Duodenal mucosa (tissue), 2 donors: ENCODE measurements at regions not wholly inside any gene's neighbourhood (a gene's known extent, or its start where the extent isn't known, plus 50 kb on each side); places are given as distances from the start of the nearest gene placed in this dataset.
"Not testable (repeated sequence)": the region's sequence is repeated elsewhere in the genome, so short reads cannot be mapped to it uniquely, and the experiment has no call there.

Experiments used
- H3K27ac ChIP-seq: one replicate; pipeline ENCODE4 v1.7.0; 2013; ENCODE audit warnings: low read depth, low read length
- H3K27me3 ChIP-seq, 2 donors: one replicate each; pipeline ENCODE4 v1.7.0; 2013; ENCODE audit warnings: low read length in 2 of 2, control low read depth in 1 of 2; ENCODE audit not compliant: insufficient read depth in 2 of 2, control insufficient read depth in 1 of 2
- H3K36me3 ChIP-seq, 2 donors: one replicate each; pipeline ENCODE4 v1.7.0; 2013; ENCODE audit warnings: low read length in 2 of 2, control low read depth in 1 of 2; ENCODE audit not compliant: insufficient read depth in 2 of 2, control insufficient read depth in 1 of 2
- H3K4me1 ChIP-seq, 2 donors: one replicate each; pipeline ENCODE4 v1.7.0; 2013; ENCODE audit warnings: low read length in 2 of 2, control low read depth in 1 of 2; ENCODE audit not compliant: insufficient read depth in 2 of 2, control insufficient read depth in 1 of 2
- H3K4me3 ChIP-seq, 2 donors: one replicate each; pipeline ENCODE4 v1.7.0; 2013; ENCODE audit warnings: low read length in 2 of 2, low read depth in 1 of 2
- H3K9ac ChIP-seq, 2 donors: one replicate each; pipeline ENCODE4 v1.7.0; 2013; ENCODE audit warnings: low read length in 2 of 2, low read depth in 1 of 2
- H3K9me3 ChIP-seq, 2 donors: one replicate each; pipeline ENCODE4 v1.7.0; 2013; ENCODE audit warnings: low read length in 2 of 2, control low read depth in 1 of 2; ENCODE audit not compliant: control insufficient read depth in 1 of 2

- no peaks in the 10 kb centered on the region for H3K27me3 ChIP-seq
- H3K9ac ChIP-seq, result no peak overlapping the region
- H3K9me3 ChIP-seq, result peaks cover 5 to 21% of the 10 kb centered on the region in 2 donors
- H3K4me3 ChIP-seq, result no peak overlapping the region
- H3K27ac ChIP-seq, result no peak overlapping the region
- no peaks in the 10 kb centered on the region for H3K36me3 ChIP-seq
- H3K4me1 ChIP-seq, result no peaks in the 10 kb centered on the region
Measured at GRCh38 chr7:153405704-153406485, 646.3 kb upstream of the DPP6 start.

DNA sequence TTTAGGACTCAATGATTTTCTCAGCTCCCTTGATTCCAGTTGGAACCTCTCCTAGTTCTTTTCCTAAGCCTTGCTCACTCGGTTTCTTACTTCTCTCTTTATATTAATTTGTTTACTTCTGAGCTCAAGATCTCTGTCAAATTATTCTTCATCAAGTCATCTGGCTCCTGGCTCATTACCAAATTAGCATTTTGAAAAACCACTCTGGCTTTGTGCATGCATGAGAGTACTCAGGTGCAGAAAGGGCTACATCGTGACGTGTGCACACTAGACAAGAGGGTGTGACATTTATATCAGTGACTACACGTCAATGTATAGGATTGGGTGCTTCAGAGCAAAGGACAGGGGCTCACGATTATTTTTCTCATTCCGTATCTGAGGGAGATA is 645.7 kb upstream of the DPP6 start:
- Histone ChIP-seq H3K36me3 (no peaks in the 10 kb centered on the region), H3K27me3 (no peaks in the 10 kb centered on the region), H3K4me3 (no peak overlapping the region), H3K4me1 (no peaks in the 10 kb centered on the region), H3K9me3 (peaks cover 5 to 21% of the 10 kb centered on the region in 2 donors), H3K9ac (no peak overlapping the region), H3K27ac (no peak overlapping the region)

DNA sequence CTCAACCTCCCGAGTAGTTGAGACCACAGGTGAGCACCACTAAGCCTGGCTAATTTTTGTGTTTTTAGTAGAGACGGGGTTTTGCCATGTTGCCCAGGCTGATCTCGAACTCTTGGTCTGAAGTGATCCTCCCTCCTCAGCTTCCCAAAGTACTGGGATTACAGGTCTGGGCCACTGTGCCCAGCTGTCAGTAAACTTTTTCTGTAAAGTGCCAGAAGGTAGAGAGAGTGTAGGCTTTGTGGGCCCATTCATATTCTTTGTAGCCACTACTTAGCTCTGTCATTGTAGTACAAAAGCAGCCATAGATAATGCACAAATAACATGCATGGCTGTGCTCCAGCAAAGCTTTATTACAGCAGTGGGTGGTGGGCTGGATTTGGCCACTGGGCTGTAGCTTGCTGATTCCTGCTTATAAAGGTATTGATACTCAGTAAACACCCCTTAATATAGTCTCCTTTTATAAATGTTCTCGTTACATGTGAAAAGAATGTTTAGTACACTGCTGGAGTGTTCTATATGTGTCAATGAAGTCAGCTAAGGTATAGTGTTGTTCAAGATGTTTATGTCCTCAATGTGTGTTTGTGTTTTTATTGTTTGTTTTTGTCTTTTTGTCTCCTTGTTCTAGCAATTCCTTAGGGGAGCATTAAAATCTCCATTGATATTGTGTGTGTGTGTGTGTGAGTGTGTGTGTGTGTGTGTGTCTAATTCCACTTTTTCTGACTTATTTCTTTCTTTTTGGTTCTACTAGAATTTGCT is 644.7 kb upstream of the DPP6 start:
- Histone ChIP-seq H3K9me3 (peaks cover 5 to 22% of the 10 kb centered on the region in 2 donors), H3K36me3 (no peaks in the 10 kb centered on the region), H3K4me1 (no peaks in the 10 kb centered on the region), H3K9ac (no peak overlapping the region), H3K27me3 (no peaks in the 10 kb centered on the region), H3K4me3 (no peak overlapping the region), H3K27ac (no peak overlapping the region)

- Histone ChIP-seq H3K4me3 (no peak overlapping the region), H3K4me1 (no peaks in the 10 kb centered on the region), H3K36me3 (no peaks in the 10 kb centered on the region), H3K9me3 (peaks cover 0 to 26% of the 10 kb centered on the region in 2 donors), H3K27me3 (no peaks in the 10 kb centered on the region), H3K9ac (no peak overlapping the region), H3K27ac (no peak overlapping the region)
Measured at GRCh38 chr7:153408360-153409335, 643.5 kb upstream of the DPP6 start.

GRCh38 chr7:153409567-153410342 is 642.4 kb upstream of the DPP6 start:
- H3K9ac ChIP-seq, H3K36me3 ChIP-seq, H3K27me3 ChIP-seq: not testable (repeated sequence)

GRCh38 chr7:153410997-153411642 is 641.1 kb upstream of the DPP6 start:
- H3K9me3 ChIP-seq, result peaks cover 3 to 25% of the 10 kb centered on the region in 2 donors
- H3K27me3 ChIP-seq, H3K4me3 ChIP-seq, H3K9ac ChIP-seq, H3K36me3 ChIP-seq, H3K4me1 ChIP-seq, H3K27ac ChIP-seq: not testable (repeated sequence)

More at GRCh38 chr7:153409567-153410342, 642.4 kb upstream of the DPP6 start:
- H3K27ac ChIP-seq, H3K4me3 ChIP-seq, H3K4me1 ChIP-seq: not testable (repeated sequence)
- H3K9me3 ChIP-seq, result peaks cover 0 to 26% of the 10 kb centered on the region in 2 donors

DNA sequence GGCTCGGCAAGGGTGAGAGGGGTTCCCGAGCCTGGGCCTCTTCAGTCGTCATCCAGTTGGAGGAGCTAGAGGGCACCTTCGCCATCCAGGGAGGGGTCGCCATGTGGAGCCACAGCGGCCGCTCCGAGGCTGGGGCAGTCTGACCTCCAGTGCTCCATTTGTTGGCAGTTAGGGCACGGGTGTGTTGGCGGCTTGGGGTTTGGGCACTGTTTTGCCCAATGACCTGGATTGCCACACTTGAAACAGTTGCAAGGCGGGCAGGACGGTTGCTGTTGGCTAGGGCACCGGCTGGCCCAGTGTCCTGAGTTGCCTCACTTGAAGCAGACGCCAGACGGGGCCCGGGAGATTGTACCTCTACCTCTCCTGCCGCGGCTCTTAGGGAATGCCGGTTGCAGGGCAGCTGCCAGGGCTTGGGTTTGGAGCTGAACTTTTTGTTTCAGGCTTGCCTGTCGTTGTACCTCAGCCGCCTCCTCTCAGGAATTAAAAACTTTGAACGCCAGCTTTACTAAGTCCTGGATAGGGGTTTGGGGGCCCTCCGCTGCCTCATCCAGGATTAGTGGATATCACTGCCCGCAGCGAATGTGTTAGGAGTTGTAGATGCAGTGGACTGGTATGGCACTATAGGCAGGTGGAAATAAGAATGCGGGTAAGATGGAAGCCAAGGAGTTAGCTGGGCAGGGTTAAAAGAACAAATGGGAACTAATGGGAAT is 639.9 kb upstream of the DPP6 start:
- H3K9me3 ChIP-seq, result peaks cover 6 to 27% of the 10 kb centered on the region in 2 donors
- H3K4me1 ChIP-seq, H3K9ac ChIP-seq, H3K36me3 ChIP-seq, H3K4me3 ChIP-seq, H3K27me3 ChIP-seq, H3K27ac ChIP-seq: not testable (repeated sequence)

DNA sequence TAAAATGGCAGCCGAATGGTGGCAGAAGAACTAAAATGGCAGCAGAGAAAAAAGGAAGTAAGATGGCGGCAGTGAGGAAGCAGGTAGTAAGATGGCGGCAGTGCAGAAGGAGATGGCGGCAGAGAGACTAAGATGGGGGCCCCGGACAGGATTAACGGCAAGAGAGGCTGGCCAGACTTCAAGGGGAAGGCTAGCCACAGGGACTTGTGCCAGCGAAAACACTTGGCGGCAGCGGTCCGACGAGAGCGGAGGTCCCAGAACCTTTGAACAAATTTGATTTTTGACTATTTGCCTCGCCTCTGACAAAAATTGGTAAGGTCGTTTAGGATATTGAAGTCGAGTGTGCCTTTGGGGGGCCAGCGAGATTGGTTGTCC is 639.4 kb upstream of the DPP6 start:
- not testable (repeated sequence) for H3K4me3 ChIP-seq, H3K4me1 ChIP-seq, H3K9ac ChIP-seq, H3K36me3 ChIP-seq, H3K27me3 ChIP-seq, H3K27ac ChIP-seq
- H3K9me3 ChIP-seq, result peaks cover 6 to 27% of the 10 kb centered on the region in 2 donors

GRCh38 chr7:153413199-153413539 is 639.0 kb upstream of the DPP6 start:
- Histone ChIP-seq H3K36me3 (no peaks in the 10 kb centered on the region), H3K9ac (no peak overlapping the region), H3K4me3 (no peak overlapping the region), H3K27ac (no peak overlapping the region), H3K27me3 (no peaks in the 10 kb centered on the region), H3K9me3 (peaks cover 6 to 27% of the 10 kb centered on the region in 2 donors), H3K4me1 (no peaks in the 10 kb centered on the region)
